Keratinocyte (primary cell): ENCODE measurements at regions not wholly inside any gene's neighbourhood (a gene's known extent, or its start where the extent isn't known, plus 50 kb on each side); places are given as distances from the start of the nearest gene placed in this dataset.

ENCODE experiments used
- DNase-seq: peaks from one replicate; pipeline ENCODE4 v3.0.0-alpha.2; 2011; ENCODE audit warnings: low read depth, missing footprints, low spot score
- FAIRE-seq: peaks from 2 replicates; lab custom pipeline; 2011; peaks lifted over from hg19 to GRCh38; lab: Jason Lieb, UNC
- H2AFZ ChIP-seq: 2 replicates; pipeline ENCODE4 v1.6.0; 2012; ENCODE audit warnings: low read length, control low read depth, inconsistent platforms; ENCODE audit not compliant: control insufficient read depth
- H3K27ac ChIP-seq: 2 replicates; pipeline ENCODE4 v1.5.1; 2011; ENCODE audit warnings: low read length; ENCODE audit not compliant: control insufficient read depth, insufficient read depth
- H3K27me3 ChIP-seq: 3 replicates; pipeline ENCODE4 v1.6.0; 2011; ENCODE audit warnings: low read length; ENCODE audit not compliant: control insufficient read depth, insufficient read depth; ENCODE audit errors: extremely low read depth
- H3K36me3 ChIP-seq, 2 experiments: 2 replicates in 1 of 2; 3 replicates in 1 of 2; pipeline ENCODE4 v1.5.1; 2011; ENCODE audit warnings: low read length in 2 of 2, mild to moderate bottlenecking in 1 of 2; ENCODE audit not compliant: control insufficient read depth in 2 of 2, insufficient read depth in 2 of 2; ENCODE audit errors: extremely low read depth in 1 of 2
- H3K4me1 ChIP-seq: 3 replicates; pipeline ENCODE4 v1.5.1; 2011; ENCODE audit warnings: low read length; ENCODE audit not compliant: control insufficient read depth, insufficient read depth; ENCODE audit errors: extremely low read depth
- H3K4me2 ChIP-seq: 3 replicates; pipeline ENCODE4 v1.6.0; 2011; ENCODE audit warnings: low read depth, low read length; ENCODE audit not compliant: control insufficient read depth, insufficient read depth; ENCODE audit errors: extremely low read depth
- H3K4me3 ChIP-seq, 3 experiments: fragments of 200-600 bp in 1 of 3; sonication (generic) in 1 of 3; 2 replicates in 2 of 3; 3 replicates in 1 of 3; pipeline ENCODE4 v1.5.1; 2011 to 2016; ENCODE audit warnings: low read length in 3 of 3, mild to moderate bottlenecking in 3 of 3, control low read depth in 2 of 3, inconsistent platforms in 1 of 3, low read depth in 1 of 3, mixed read lengths in 1 of 3, mixed run types in 1 of 3, moderate library complexity in 1 of 3; ENCODE audit not compliant: control insufficient read depth in 2 of 3, insufficient read depth in 2 of 3; ENCODE audit errors: extremely low read depth in 1 of 3
- H3K79me2 ChIP-seq: 2 replicates; pipeline ENCODE4 v1.6.0; 2012; ENCODE audit warnings: low read length; ENCODE audit not compliant: control insufficient read depth, insufficient read depth
- H3K9ac ChIP-seq: 3 replicates; pipeline ENCODE4 v1.6.0; 2011; ENCODE audit warnings: low read length; ENCODE audit not compliant: control insufficient read depth, insufficient read depth; ENCODE audit errors: extremely low read depth
- H3K9me1 ChIP-seq: 3 replicates; pipeline ENCODE4 v1.6.0; 2011; ENCODE audit warnings: low read length; ENCODE audit not compliant: control insufficient read depth, insufficient read depth; ENCODE audit errors: extremely low read depth
- H3K9me3 ChIP-seq: 2 replicates; pipeline ENCODE4 v1.5.1; 2012; ENCODE audit warnings: low read depth, low read length; ENCODE audit not compliant: control insufficient read depth
- H4K20me1 ChIP-seq: 3 replicates; pipeline ENCODE4 v1.6.0; 2011; ENCODE audit warnings: low read length; ENCODE audit not compliant: control insufficient read depth, insufficient read depth; ENCODE audit errors: extremely low read depth
- EZH2 ChIP-seq: IDR thresholded peaks from one replicate; pipeline ENCODE4 v1.6.1; 2012; ENCODE audit warnings: inconsistent platforms, mild to moderate bottlenecking, low read length, moderate library complexity
- dilution Hi-C: fragments of 300-500 bp; cut with MboI; formaldehyde crosslinking; loops from one replicate; pipeline ENCODE4 v1.7.0; 2020; ENCODE audit warnings: low sequenced_read_pairs; ENCODE audit not compliant: extremely low pct_ligation_motif_present
- TF ChIP-seq, protein P1 (sequence below), 3 experiments: IDR thresholded peaks in 1 of 3; conservative IDR thresholded peaks in 1 of 3; optimal IDR thresholded peaks in 1 of 3; 2 replicates in 2 of 3; 3 replicates in 1 of 3; pipeline versions ENCODE3 to v1.5.1; 2011; ENCODE audit warnings: low read length in 3 of 3, mild to moderate bottlenecking in 3 of 3, moderate library complexity in 2 of 3, control low read depth in 1 of 3, inconsistent platforms in 1 of 3; ENCODE audit not compliant: insufficient read depth in 2 of 3; ENCODE audit errors: extremely low read depth in 1 of 3

- Histone ChIP-seq H3K4me3 (no peak overlapping the region), H3K27me3 (no peaks in the 10 kb centered on the region), H2AFZ (no peak overlapping the region), H3K79me2 (no peaks in the 10 kb centered on the region), H3K9ac (no peak overlapping the region), H3K36me3 (no peaks in the 10 kb centered on the region), H3K4me2 (no peak overlapping the region), H3K4me1 (no peaks in the 10 kb centered on the region), H3K27ac (no peak overlapping the region), H3K9me3 (no peaks in the 10 kb centered on the region), H4K20me1 (no peaks in the 10 kb centered on the region), H3K9me1 (no peaks in the 10 kb centered on the region)
- TF ChIP-seq, protein P1, sequence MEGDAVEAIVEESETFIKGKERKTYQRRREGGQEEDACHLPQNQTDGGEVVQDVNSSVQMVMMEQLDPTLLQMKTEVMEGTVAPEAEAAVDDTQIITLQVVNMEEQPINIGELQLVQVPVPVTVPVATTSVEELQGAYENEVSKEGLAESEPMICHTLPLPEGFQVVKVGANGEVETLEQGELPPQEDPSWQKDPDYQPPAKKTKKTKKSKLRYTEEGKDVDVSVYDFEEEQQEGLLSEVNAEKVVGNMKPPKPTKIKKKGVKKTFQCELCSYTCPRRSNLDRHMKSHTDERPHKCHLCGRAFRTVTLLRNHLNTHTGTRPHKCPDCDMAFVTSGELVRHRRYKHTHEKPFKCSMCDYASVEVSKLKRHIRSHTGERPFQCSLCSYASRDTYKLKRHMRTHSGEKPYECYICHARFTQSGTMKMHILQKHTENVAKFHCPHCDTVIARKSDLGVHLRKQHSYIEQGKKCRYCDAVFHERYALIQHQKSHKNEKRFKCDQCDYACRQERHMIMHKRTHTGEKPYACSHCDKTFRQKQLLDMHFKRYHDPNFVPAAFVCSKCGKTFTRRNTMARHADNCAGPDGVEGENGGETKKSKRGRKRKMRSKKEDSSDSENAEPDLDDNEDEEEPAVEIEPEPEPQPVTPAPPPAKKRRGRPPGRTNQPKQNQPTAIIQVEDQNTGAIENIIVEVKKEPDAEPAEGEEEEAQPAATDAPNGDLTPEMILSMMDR (optimal IDR thresholded peaks at IDR 0.05 in 1 of 3, IDR thresholded peaks at IDR 0.05 in 1 of 3, conservative IDR thresholded peaks at IDR 0.05 in 1 of 3; ENCODE audit: extremely low read depth in 1 of 3, insufficient read depth in 2 of 3, low read length in 3 of 3), result no peak
- TF ChIP-seq EZH2, result no peak
- dilution Hi-C loops, result no loop called here
- FAIRE-seq (no peak), DNase-seq (no peak)
Measured at GRCh38 chr1:104440011-104440410, 690.3 kb downstream of the AMY1C start.

DNA sequence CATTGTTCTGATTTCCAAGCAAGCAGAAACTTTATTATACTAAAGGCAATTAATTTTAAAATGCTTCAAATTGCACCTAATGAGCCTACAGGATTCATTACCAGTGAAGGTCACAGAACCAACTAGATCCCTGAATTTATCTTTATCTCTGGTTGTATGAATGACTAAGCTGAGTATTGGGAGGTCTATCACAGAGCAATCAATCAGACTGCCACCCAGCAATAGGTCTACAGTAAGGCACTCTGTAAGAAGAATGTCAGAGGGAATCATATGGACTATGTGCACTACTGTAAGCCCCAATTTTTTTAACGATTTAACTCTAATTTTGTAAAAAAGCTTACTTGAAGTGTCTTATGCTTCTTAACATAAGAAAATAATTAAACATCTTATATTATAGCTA lies 707.0 kb downstream of the AMY1C start:
- FAIRE-seq, result no peak
- TF ChIP-seq, protein P1 (optimal IDR thresholded peaks at IDR 0.05 in 1 of 3, IDR thresholded peaks at IDR 0.05 in 1 of 3, conservative IDR thresholded peaks at IDR 0.05 in 1 of 3; ENCODE audit: extremely low read depth in 1 of 3, insufficient read depth in 2 of 3, low read length in 3 of 3), result no peak
- TF ChIP-seq EZH2, result no peak
- Histone ChIP-seq H3K27ac (no peak overlapping the region), H3K4me1 (no peaks in the 10 kb centered on the region), H3K4me2 (no peak overlapping the region), H3K9me3 (no peaks in the 10 kb centered on the region), H3K9me1 (no peaks in the 10 kb centered on the region), H3K36me3 (no peaks in the 10 kb centered on the region), H3K9ac (no peak overlapping the region), H3K79me2 (no peaks in the 10 kb centered on the region), H4K20me1 (no peaks in the 10 kb centered on the region), H2AFZ (no peak overlapping the region), H3K4me3 (no peak overlapping the region), H3K27me3 (no peaks in the 10 kb centered on the region)
- DNase-seq, result no peak
- dilution Hi-C loops, result no loop called here
